Liver (tissue), 8 donors: ENCODE measurements at regions not wholly inside any gene's neighbourhood (a gene's known extent, or its start where the extent isn't known, plus 50 kb on each side); places are given as distances from the start of the nearest gene placed in this dataset.

ENCODE experiments used
- DNase-seq: peaks from one replicate; pipeline ENCODE4 v3.0.0-alpha.2; 2017; ENCODE audit warnings: low spot score
- H3K27ac ChIP-seq, 2 donors: one replicate each; pipeline ENCODE4 v1.7.0; 2013; ENCODE audit warnings: inconsistent platforms in 2 of 2, low read length in 2 of 2, control low read depth in 1 of 2, low read depth in 1 of 2, mild to moderate bottlenecking in 1 of 2
- H3K27me3 ChIP-seq, 4 donors: one replicate each; pipeline versions ENCODE4 v1.6.1 to v1.7.0; 2013; ENCODE audit warnings: low read length in 3 of 4, inconsistent platforms in 1 of 4, mild to moderate bottlenecking in 1 of 4, moderate library complexity in 1 of 4; ENCODE audit not compliant: control insufficient read depth in 4 of 4, insufficient read depth in 4 of 4
- H3K36me3 ChIP-seq, 4 donors: one replicate each; pipeline versions ENCODE4 v1.6.1 to v1.7.0; 2013; ENCODE audit warnings: low read length in 3 of 4, mild to moderate bottlenecking in 3 of 4, low read depth in 1 of 4, moderate library complexity in 1 of 4; ENCODE audit not compliant: control insufficient read depth in 4 of 4, insufficient read depth in 3 of 4
- H3K4me1 ChIP-seq, 4 donors: one replicate each; pipeline versions ENCODE4 v1.6.1 to v1.7.0; 2013; ENCODE audit warnings: low read length in 3 of 4, mild to moderate bottlenecking in 3 of 4, moderate library complexity in 1 of 4; ENCODE audit not compliant: control insufficient read depth in 4 of 4, insufficient read depth in 4 of 4
- H3K4me3 ChIP-seq, 3 donors: one replicate each; pipeline versions ENCODE4 v1.6.1 to v1.7.0; 2013; ENCODE audit warnings: low read length in 3 of 3, control low read depth in 1 of 3, low read depth in 1 of 3, mild to moderate bottlenecking in 1 of 3
- H3K9ac ChIP-seq, 2 donors: one replicate each; pipeline ENCODE4 v1.7.0; 2013; ENCODE audit warnings: low read length in 2 of 2, mild to moderate bottlenecking in 2 of 2, moderate library complexity in 2 of 2, control low read depth in 1 of 2, low read depth in 1 of 2
- H3K9me3 ChIP-seq, 4 donors: one replicate each; pipeline versions ENCODE4 v1.6.1 to v1.7.0; 2013; ENCODE audit warnings: low read length in 3 of 4; ENCODE audit not compliant: control insufficient read depth in 4 of 4
- ATF3 ChIP-seq: IDR thresholded peaks from 2 replicates; pipeline ENCODE4 v1.6.1; 2016; ENCODE audit warnings: antibody characterized with exemption
- CTCF ChIP-seq: fragments of 150-350 bp; IDR thresholded peaks from 2 replicates; pipeline ENCODE4 v1.5.1; 2017; ENCODE audit warnings: improper control_type of control experiment, low read depth, low read length; ENCODE audit not compliant: missing input control
- EGR1 ChIP-seq, 2 donors: IDR thresholded peaks; 2 replicates each; pipeline ENCODE4 v1.6.1; 2016 to 2018; ENCODE audit warnings: antibody characterized with exemption in 2 of 2, low read depth in 2 of 2
- FOXA1 ChIP-seq: IDR thresholded peaks from 2 replicates; pipeline ENCODE4 v1.6.1; 2016; ENCODE audit warnings: antibody characterized with exemption
- HNF4A ChIP-seq, 2 donors: conservative IDR thresholded peaks; 2 replicates each; pipeline ENCODE4 v1.6.1; 2016; ENCODE audit warnings: antibody characterized with exemption in 2 of 2, mild to moderate bottlenecking in 2 of 2
- HNF4G ChIP-seq: IDR thresholded peaks from 2 replicates; pipeline ENCODE4 v1.6.1; 2016; ENCODE audit warnings: antibody characterized with exemption
- RAD21 ChIP-seq, 2 donors: IDR thresholded peaks; 2 replicates each; pipeline ENCODE4 v1.6.1; 2016; ENCODE audit warnings: antibody characterized with exemption in 2 of 2, mild to moderate bottlenecking in 2 of 2
- REST ChIP-seq: IDR thresholded peaks from 2 replicates; pipeline ENCODE4 v1.6.1; 2016; ENCODE audit warnings: antibody characterized with exemption, mild to moderate bottlenecking
- RXRA ChIP-seq, 2 donors: IDR thresholded peaks; 2 replicates each; pipeline ENCODE4 v1.6.1; 2017 to 2018; ENCODE audit warnings: antibody characterized with exemption in 2 of 2, mild to moderate bottlenecking in 1 of 2
- SP1 ChIP-seq: IDR thresholded peaks from 2 replicates; pipeline ENCODE4 v1.6.1; 2018; ENCODE audit warnings: antibody characterized with exemption, mild to moderate bottlenecking
- TAF1 ChIP-seq: conservative IDR thresholded peaks from 2 replicates; pipeline ENCODE4 v1.6.1; 2016; ENCODE audit warnings: antibody characterized with exemption, mild to moderate bottlenecking
- ZBTB33 ChIP-seq: IDR thresholded peaks from 2 replicates; pipeline ENCODE4 v1.6.1; 2016; ENCODE audit warnings: antibody characterized with exemption
- WGBS: extraction: QIAGEN DNeasy Blood & Tissue Kit; methylation state at CpG from one replicate; pipeline ENCODE4 v1.1.7; 2013; 5-methylcytosine and 5-hydroxymethylcytosine counted together
- donor health status: healthy.
- donor health status: healthy.
- donor health status: healthy.
- donor health status: healthy.
- donor health status: healthy.

GRCh38 chr19:30741566-30741965, 369.4 kb downstream of the ZNF536 start:
- Histone ChIP-seq H3K27ac (no peak overlapping the region), H3K27me3 (peaks cover 0 to 5% (median 3%) of the 10 kb centered on the region in 4 donors), H3K36me3 (no peaks in the 10 kb centered on the region), H3K4me3 (no peak overlapping the region), H3K4me1 (no peaks in the 10 kb centered on the region), H3K9me3 (no peaks in the 10 kb centered on the region), H3K9ac (no peak overlapping the region)
- 40% methylated on average over 2 of the region's 2 CpGs for WGBS
- TF ChIP-seq ZBTB33 (no peak), REST (no peak), CTCF (no peak), RXRA (IDR thresholded peaks at IDR 0.05) (no peak)
- DNase-seq, result no peak

GRCh38 chr19:30739394-30739793, 367.2 kb downstream of the ZNF536 start:
- no peak overlapping the region for H3K27ac ChIP-seq
- TF ChIP-seq REST, result no peak
- no peak for TF ChIP-seq RAD21 (IDR thresholded peaks at IDR 0.05)
- no peak for TF ChIP-seq EGR1 (IDR thresholded peaks at IDR 0.05; ENCODE audit: low read depth in 2 of 2)
- no peak for TF ChIP-seq HNF4A (conservative IDR thresholded peaks at IDR 0.05)
- no peak for TF ChIP-seq CTCF
- no peak for TF ChIP-seq HNF4G
- TF ChIP-seq ZBTB33, result no peak
- no peak for TF ChIP-seq ATF3
- no peak for TF ChIP-seq SP1
- no peak for TF ChIP-seq FOXA1
- no peak for TF ChIP-seq TAF1
- no peaks in the 10 kb centered on the region for H3K4me1 ChIP-seq
- H3K36me3 ChIP-seq, result no peaks in the 10 kb centered on the region
- H3K9me3 ChIP-seq, result no peaks in the 10 kb centered on the region
- peaks cover 0 to 5% (median 3%) of the 10 kb centered on the region in 4 donors for H3K27me3 ChIP-seq
- no peak overlapping the region for H3K4me3 ChIP-seq
- 83% methylated on average over 5 of the region's 5 CpGs for WGBS
- H3K9ac ChIP-seq, result no peak overlapping the region
- DNase-seq, result no peak
